ENCODE measurements at regions not wholly inside any gene's neighbourhood (a gene's known extent, or its start where the extent isn't known, plus 50 kb on each side); places are given as distances from the start of the nearest gene placed in this dataset.
A peak's percentile ranks its signal among the peaks of the same experiment; 100 is the strongest.

GRCh38 chr7:139168479-139168878 lies 59.0 kb upstream of the ZC3HAV1 start:
- Histone ChIP-seq H3K14ac (ENCODE audit: insufficient read length) (no peak overlapping the region), H3K27ac (ENCODE audit: low read depth, low read length) (no peak overlapping the region), H3K9me3 (ENCODE audit: insufficient read depth in 2 of 2, low read depth in 1 of 2, low read length in 1 of 2) (no peaks in the 10 kb centered on the region), H3K4me3 (ENCODE audit: extremely low read depth in 1 of 4, insufficient read depth in 2 of 4, low read depth in 3 of 4, low read length in 4 of 4) (no peak overlapping the region), H3K23ac (ENCODE audit: insufficient read length) (no peak overlapping the region), H3K4ac (replicated peaks; ENCODE audit: insufficient read length, low read depth, low read length) (no peak overlapping the region), H4K20me1 (replicated peaks in 1 of 2; ENCODE audit: control insufficient read depth in 1 of 2, insufficient read depth in 2 of 2, low read length in 2 of 2) (no peaks in the 10 kb centered on the region), H3K56ac (replicated peaks; ENCODE audit: insufficient read length, low read depth, low read length) (no peak overlapping the region), H2AK5ac (ENCODE audit: low read depth, low read length) (no peak overlapping the region), H2BK15ac (ENCODE audit: low read length) (no peak overlapping the region), H2BK120ac (replicated peaks; ENCODE audit: low read depth, low read length) (no peak overlapping the region), H4K5ac (ENCODE audit: insufficient read length, low read depth, low read length) (no peak overlapping the region), H3K36me3 (ENCODE audit: control insufficient read depth in 2 of 4, insufficient read depth in 4 of 4, low read length in 3 of 4) (no peaks in the 10 kb centered on the region), H4K8ac (ENCODE audit: extremely low read depth, insufficient read depth, low read length) (no peak overlapping the region), H3K79me1 (ENCODE audit: low read depth, low read length) (no peaks in the 10 kb centered on the region), H3K23me2 (ENCODE audit: low read depth, low read length) (no peaks in the 10 kb centered on the region), H2BK12ac (ENCODE audit: low read depth, low read length) (no peak overlapping the region), H2BK5ac (ENCODE audit: low read depth, low read length) (no peak overlapping the region), H2AFZ (ENCODE audit: low read length) (no peak overlapping the region), H3K18ac (ENCODE audit: extremely low read depth, low read length) (no peak overlapping the region), H2BK20ac (ENCODE audit: low read length) (no peak overlapping the region), H3K4me1 (replicated peaks in 1 of 4; ENCODE audit: control insufficient read depth in 3 of 4, insufficient read depth in 4 of 4, low read length in 3 of 4) (no peaks in the 10 kb centered on the region), H4K91ac (replicated peaks; ENCODE audit: insufficient read length, low read length) (no peak overlapping the region), H3K9ac (replicated peaks in 1 of 4; ENCODE audit: extremely low read depth in 1 of 4, low read depth in 3 of 4, low read length in 3 of 4) (no peak overlapping the region), H3K27me3 (replicated peaks in 1 of 4; ENCODE audit: control insufficient read depth in 3 of 4, extremely low read depth in 1 of 4, insufficient read depth in 3 of 4, low read length in 3 of 4) (no peaks in the 10 kb centered on the region), H3K79me2 (ENCODE audit: control insufficient read depth in 1 of 2, insufficient read depth in 2 of 2, low read length in 2 of 2) (no peaks in the 10 kb centered on the region), H3K4me2 (ENCODE audit: insufficient read depth in 1 of 2, low read depth in 2 of 2, low read length in 2 of 2) (no peak overlapping the region)
- FAIRE-seq, result no peak
- CTCF ChIA-PET (ENCODE audit: partially characterized antibody), result interaction anchor here (0.9 to 1.0 kb wide), 3 partner anchors 11 to 370 kb away, joined by 3 to 4 read pairs (median 4); partner anchors contain the start of gene ATP6V0A4
- WGBS, 2 experiments (ENCODE audit: extremely low coverage in 1 of 2, insufficient coverage in 1 of 2, insufficient read length in 1 of 2, insufficient replicate concordance in 2 of 2, low coverage in 1 of 2, low lambda C conversion rate in 2 of 2, missing lambda C conversion rate in 1 of 2), result 98% methylated on average over 3 of the region's 3 CpGs; no CpG with 5 or more reads in 1 of the 2 experiments
- POLR2A ChIA-PET (ENCODE audit: partially characterized antibody), result no interaction called here
- no peak for TF ChIP-seq CTBP2 (IDR thresholded peaks at IDR 0.05; ENCODE audit: borderline replicate concordance, insufficient read depth, insufficient read length, low read length)
- TF ChIP-seq POU5F1 (IDR thresholded peaks at IDR 0.05; ENCODE audit: low read depth, low read length), result no peak
- peak; percentile 92 for TF ChIP-seq CEBPB (IDR thresholded peaks at IDR 0.05; ENCODE audit: low read depth, low read length)
- DNase-seq (ENCODE audit: low read depth in 1 of 2, low spot score in 2 of 2), result no peak

Data from H1 (cell line).